ENCODE measurements at regions not wholly inside any gene's neighbourhood (a gene's known extent, or its start where the extent isn't known, plus 50 kb on each side); places are given as distances from the start of the nearest gene placed in this dataset.

- POLR2A ChIA-PET = no interaction called here
- no peak for DNase-seq
- no peaks in the 10 kb centered on the region for H4K20me1 ChIP-seq (ENCODE audit: control insufficient read depth, insufficient read depth, low read length, poor library complexity, severe bottlenecking)
- H3K9ac ChIP-seq (ENCODE audit: low read length) = no peak overlapping the region
- WGBS (ENCODE audit: insufficient coverage) = no CpG with 5 or more reads among the region's 2 CpGs
- no peak overlapping the region for H3K4me2 ChIP-seq (replicated peaks; ENCODE audit: low read depth, low read length, poor library complexity, severe bottlenecking)
- H3K27me3 Mint-ChIP-seq = peaks cover 6% of the 10 kb centered on the region
- no peaks in the 10 kb centered on the region for H3K4me1 Mint-ChIP-seq
- no peaks in the 10 kb centered on the region for H3K9me3 Mint-ChIP-seq (ENCODE audit: insufficient read depth)
- H3K4me3 Mint-ChIP-seq = no peak overlapping the region
- H3K27ac Mint-ChIP-seq = no peak overlapping the region
- H3K4me3 ChIP-seq (ENCODE audit: control extremely low read depth in 1 of 5, extremely low read depth in 1 of 5, insufficient read depth in 1 of 5, low read depth in 2 of 5, low read length in 4 of 5) = no peak overlapping the region
- H3K27ac ChIP-seq (ENCODE audit: low read length in 2 of 2) = no peak overlapping the region
- intact Hi-C loops (cut with micrococcal nuclease) = no loop called here
- H3K36me3 ChIP-seq (replicated peaks in 1 of 2; ENCODE audit: control extremely low read depth in 1 of 2, control insufficient read depth in 1 of 2, extremely low read depth in 1 of 2, insufficient read depth in 2 of 2, low read length in 1 of 2) = no peaks in the 10 kb centered on the region
- CTCF ChIA-PET = no interaction called here
- H2AFZ ChIP-seq (ENCODE audit: insufficient read depth, low read depth, low read length, poor library complexity, severe bottlenecking) = no peak overlapping the region
- TF ChIP-seq CTCF (IDR thresholded peaks at IDR 0.05) (no peak), EZH2 (IDR thresholded peaks at IDR 0.05; ENCODE audit: borderline replicate concordance, insufficient read depth, low read depth, low read length, poor library complexity, severe bottlenecking) (no peak)
- H3K9me3 ChIP-seq (ENCODE audit: control extremely low read depth in 1 of 3, control insufficient read depth in 2 of 3, insufficient read depth in 1 of 3, low read length in 2 of 3) = no peaks in the 10 kb centered on the region
- no peaks in the 10 kb centered on the region for H3K27me3 ChIP-seq (replicated peaks in 1 of 4; ENCODE audit: control extremely low read depth in 1 of 4, control insufficient read depth in 3 of 4, insufficient read depth in 4 of 4, low read length in 3 of 4)
- ATAC-seq (ENCODE audit: low read depth) = no peak
- no peaks in the 10 kb centered on the region for H3K4me1 ChIP-seq (ENCODE audit: control insufficient read depth in 2 of 2, insufficient read depth in 2 of 2, low read length in 2 of 2)
- no peaks in the 10 kb centered on the region for H3K79me2 ChIP-seq (ENCODE audit: control insufficient read depth, insufficient read depth, low read length)
Measured at GRCh38 chr2:18198677-18199076, 320.2 kb downstream of the KCNS3 start.

GRCh38 chr2:18194161-18194560 lies 315.7 kb downstream of the KCNS3 start:
- no peaks in the 10 kb centered on the region for H3K9me3 ChIP-seq (ENCODE audit: control extremely low read depth in 1 of 3, control insufficient read depth in 2 of 3, insufficient read depth in 1 of 3, low read length in 2 of 3)
- no peak for DNase-seq
- no peaks in the 10 kb centered on the region for H3K27me3 ChIP-seq (replicated peaks in 1 of 4; ENCODE audit: control extremely low read depth in 1 of 4, control insufficient read depth in 3 of 4, insufficient read depth in 4 of 4, low read length in 3 of 4)
- Mint-ChIP-seq H3K4me1 (no peaks in the 10 kb centered on the region), H3K4me3 (no peak overlapping the region), H3K27ac (no peak overlapping the region), H3K27me3 (peaks cover 9% of the 10 kb centered on the region), H3K9me3 (ENCODE audit: insufficient read depth) (no peaks in the 10 kb centered on the region)
- ChIA-PET POLR2A (no interaction called here), CTCF (no interaction called here)
- no peak overlapping the region for H2AFZ ChIP-seq (ENCODE audit: insufficient read depth, low read depth, low read length, poor library complexity, severe bottlenecking)
- no peak overlapping the region for H3K4me2 ChIP-seq (replicated peaks; ENCODE audit: low read depth, low read length, poor library complexity, severe bottlenecking)
- no peaks in the 10 kb centered on the region for H4K20me1 ChIP-seq (ENCODE audit: control insufficient read depth, insufficient read depth, low read length, poor library complexity, severe bottlenecking)
- no peaks in the 10 kb centered on the region for H3K79me2 ChIP-seq (ENCODE audit: control insufficient read depth, insufficient read depth, low read length)
- no peak overlapping the region for H3K4me3 ChIP-seq (ENCODE audit: control extremely low read depth in 1 of 5, extremely low read depth in 1 of 5, insufficient read depth in 1 of 5, low read depth in 2 of 5, low read length in 4 of 5)
- no peak overlapping the region for H3K27ac ChIP-seq (ENCODE audit: low read length in 2 of 2)
- TF ChIP-seq CTCF (IDR thresholded peaks at IDR 0.05) (no peak), EZH2 (IDR thresholded peaks at IDR 0.05; ENCODE audit: borderline replicate concordance, insufficient read depth, low read depth, low read length, poor library complexity, severe bottlenecking) (no peak)
- H3K36me3 ChIP-seq (replicated peaks in 1 of 2; ENCODE audit: control extremely low read depth in 1 of 2, control insufficient read depth in 1 of 2, extremely low read depth in 1 of 2, insufficient read depth in 2 of 2, low read length in 1 of 2) = no peaks in the 10 kb centered on the region
- 100% methylated on average over 1 of the region's 1 CpG for WGBS (ENCODE audit: insufficient coverage)
- no peak overlapping the region for H3K9ac ChIP-seq (ENCODE audit: low read length)
- intact Hi-C loops (cut with micrococcal nuclease) = no loop called here
- no peak for ATAC-seq (ENCODE audit: low read depth)
- H3K4me1 ChIP-seq (ENCODE audit: control insufficient read depth in 2 of 2, insufficient read depth in 2 of 2, low read length in 2 of 2) = no peaks in the 10 kb centered on the region

All from B cell (primary cell).